Gastrocnemius medialis (tissue), 4 donors: ENCODE measurements at regions not wholly inside any gene's neighbourhood (a gene's known extent, or its start where the extent isn't known, plus 50 kb on each side); places are given as distances from the start of the nearest gene placed in this dataset.

Experiments used
- ATAC-seq, 2 donors: fragments of 150-250 bp; one replicate each; pipeline ENCODE4 v1.9.1; 2016
- DNase-seq, 2 donors: peaks; one replicate each; pipeline ENCODE4 v3.0.0-alpha.2; 2019
- H3K27ac ChIP-seq, 4 donors: fragments of 200-600 bp; sonication (generic); 1 replicate in 1 of 4; 2 replicates in 3 of 4; pipeline ENCODE4 v1.5.1; 2016 to 2018; ENCODE audit warnings: mild to moderate bottlenecking in 2 of 4, moderate library complexity in 1 of 4
- H3K27me3 ChIP-seq, 3 donors: fragments of 200-600 bp; sonication (generic) in 2 of 3; 1 replicate in 1 of 3; 2 replicates in 2 of 3; pipeline versions ENCODE4 v1.5.1 to v1.6.0; 2016 to 2019; ENCODE audit warnings: mild to moderate bottlenecking in 1 of 3, moderate library complexity in 1 of 3
- H3K36me3 ChIP-seq, 2 donors: fragments of 200-600 bp; sonication (generic) in 1 of 2; one replicate each; pipeline ENCODE4 v1.5.1; 2017 to 2018
- H3K4me1 ChIP-seq, 2 donors: fragments of 200-600 bp; sonication (generic) in 1 of 2; one replicate each; pipeline ENCODE4 v1.5.1; 2016 to 2017; ENCODE audit warnings: mild to moderate bottlenecking in 2 of 2
- H3K4me3 ChIP-seq, 4 donors: fragments of 200-600 bp; sonication (generic) in 3 of 4; 1 replicate in 1 of 4; 2 replicates in 3 of 4; pipeline ENCODE4 v1.5.1; 2016 to 2019; ENCODE audit warnings: mild to moderate bottlenecking in 2 of 4
- H3K9me3 ChIP-seq, 3 donors: fragments of 200-600 bp; sonication (generic) in 2 of 3; 1 replicate in 1 of 3; 2 replicates in 2 of 3; pipeline ENCODE4 v1.5.1; 2016 to 2019
- POLR2A ChIP-seq, 2 donors: fragments of 450-650 bp; IDR thresholded peaks; one replicate each; pipeline ENCODE4 v1.6.1; 2017; ENCODE audit warnings: antibody characterized with exemption in 2 of 2, mild to moderate bottlenecking in 2 of 2, moderate library complexity in 2 of 2
- in situ Hi-C, 4 donors: fragments of 200-750 bp; cut with MboI; loops; one replicate each; pipeline versions ENCODE4 v1.15.0 to v1.8.0; 2017; ENCODE audit warnings: low sequenced_read_pairs in 4 of 4
- intact Hi-C: fragments of 100-400 bp; cut with DNase I; formaldehyde crosslinking; loops from one replicate; pipeline ENCODE4 v1.15.1; 2023; ENCODE audit warnings: low total_unique reads
- TF ChIP-seq, protein P1 (sequence below), 5 experiments: fragments of 450-650 bp in 3 of 5; fragments of 200-600 bp in 2 of 5; sonication (generic) in 2 of 5; IDR thresholded peaks in 4 of 5; conservative IDR thresholded peaks in 1 of 5; 1 replicate in 4 of 5; 2 replicates in 1 of 5; pipeline ENCODE4 v1.5.1; 2016 to 2019; ENCODE audit warnings: antibody characterized with exemption in 5 of 5, mild to moderate bottlenecking in 3 of 5, moderate library complexity in 3 of 5

DNA sequence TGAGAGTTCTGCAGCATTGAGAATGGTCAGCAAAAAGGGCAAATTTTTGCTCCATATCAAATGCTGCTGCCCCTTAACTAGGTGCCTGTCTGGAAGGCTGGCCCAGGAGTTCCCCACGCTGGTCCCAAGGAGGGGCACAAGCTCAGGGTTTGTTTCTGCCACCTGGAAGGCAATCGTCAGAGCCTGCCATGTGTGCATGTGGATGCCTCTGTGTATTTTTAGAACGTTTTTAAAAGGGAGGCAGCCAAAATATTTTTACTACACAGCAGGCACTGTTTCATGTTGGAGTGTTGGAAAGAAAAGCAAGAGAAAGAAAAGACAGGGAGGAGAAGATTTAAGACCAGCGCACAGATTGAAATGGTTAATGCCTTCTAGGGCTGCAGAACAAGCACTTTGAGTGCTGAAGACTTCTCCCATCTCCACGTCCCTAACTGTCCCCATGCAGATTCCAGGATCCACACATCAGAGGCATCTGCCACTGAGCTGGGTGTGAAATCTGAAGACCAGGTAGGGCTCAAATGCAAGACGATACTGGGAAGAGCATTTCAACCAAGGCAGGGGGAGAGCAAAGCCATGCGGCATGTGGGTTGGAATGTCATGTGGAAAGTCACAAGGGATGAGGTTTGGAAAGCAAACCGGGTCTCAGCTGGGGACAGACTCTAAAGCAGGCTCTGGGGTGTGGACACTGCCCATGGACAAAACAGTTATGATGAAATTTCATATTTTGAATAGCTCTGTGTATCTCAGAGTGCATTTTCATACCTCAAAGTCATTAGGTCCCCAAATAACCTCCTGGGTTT, 557.2 kb downstream of the BCL11B start:
- Histone ChIP-seq H3K27me3 (no peaks in the 10 kb centered on the region), H3K36me3 (no peaks in the 10 kb centered on the region), H3K4me3 (no peak overlapping the region), H3K9me3 (no peaks in the 10 kb centered on the region), H3K4me1 (peaks cover 11 to 12% of the 10 kb centered on the region in 2 donors), H3K27ac (peak overlapping the region in 2 of 4 donors; percentile 14 to 55)
- ATAC-seq = peak; percentile 62 to 74
- intact Hi-C loops (loop anchor here (5.0 kb wide), 1 partner anchor 37 kb away; no protein-coding TSS in a partner anchor), in situ Hi-C loops (no loop called here)
- TF ChIP-seq POLR2A (IDR thresholded peaks at IDR 0.05) = no peak
- TF ChIP-seq, protein P1, sequence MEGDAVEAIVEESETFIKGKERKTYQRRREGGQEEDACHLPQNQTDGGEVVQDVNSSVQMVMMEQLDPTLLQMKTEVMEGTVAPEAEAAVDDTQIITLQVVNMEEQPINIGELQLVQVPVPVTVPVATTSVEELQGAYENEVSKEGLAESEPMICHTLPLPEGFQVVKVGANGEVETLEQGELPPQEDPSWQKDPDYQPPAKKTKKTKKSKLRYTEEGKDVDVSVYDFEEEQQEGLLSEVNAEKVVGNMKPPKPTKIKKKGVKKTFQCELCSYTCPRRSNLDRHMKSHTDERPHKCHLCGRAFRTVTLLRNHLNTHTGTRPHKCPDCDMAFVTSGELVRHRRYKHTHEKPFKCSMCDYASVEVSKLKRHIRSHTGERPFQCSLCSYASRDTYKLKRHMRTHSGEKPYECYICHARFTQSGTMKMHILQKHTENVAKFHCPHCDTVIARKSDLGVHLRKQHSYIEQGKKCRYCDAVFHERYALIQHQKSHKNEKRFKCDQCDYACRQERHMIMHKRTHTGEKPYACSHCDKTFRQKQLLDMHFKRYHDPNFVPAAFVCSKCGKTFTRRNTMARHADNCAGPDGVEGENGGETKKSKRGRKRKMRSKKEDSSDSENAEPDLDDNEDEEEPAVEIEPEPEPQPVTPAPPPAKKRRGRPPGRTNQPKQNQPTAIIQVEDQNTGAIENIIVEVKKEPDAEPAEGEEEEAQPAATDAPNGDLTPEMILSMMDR (IDR thresholded peaks at IDR 0.05 in 4 of 5, conservative IDR thresholded peaks at IDR 0.05 in 1 of 5) = no peak
- peak in 1 of 2 donors; percentile 33 for DNase-seq

DNA sequence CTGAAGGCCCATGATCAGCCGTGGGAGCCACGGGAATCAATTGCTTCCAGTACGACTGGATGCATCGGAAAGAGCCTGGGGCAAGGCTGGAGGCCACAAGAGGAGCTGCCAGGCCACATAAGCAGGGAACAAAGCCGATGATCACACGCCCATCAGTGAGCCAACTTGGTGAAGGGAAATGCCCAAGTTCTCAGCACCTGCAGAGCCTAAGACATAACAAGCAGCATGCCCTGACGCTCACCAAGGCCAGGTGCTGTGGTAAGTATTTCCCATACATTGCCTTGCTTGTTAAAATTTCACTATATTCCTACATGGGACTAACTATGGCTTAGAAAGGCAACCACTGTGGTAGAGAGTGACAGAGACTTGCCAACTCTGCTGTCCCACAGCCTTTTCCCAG, 555.9 kb downstream of the BCL11B start:
- ATAC-seq (no peak), DNase-seq (no peak)
- Histone ChIP-seq H3K4me3 (no peak overlapping the region), H3K27me3 (no peaks in the 10 kb centered on the region), H3K9me3 (no peaks in the 10 kb centered on the region), H3K36me3 (no peaks in the 10 kb centered on the region), H3K4me1 (peaks cover 11 to 12% of the 10 kb centered on the region in 2 donors), H3K27ac (no peak overlapping the region)
- in situ Hi-C loops = no loop called here
- TF ChIP-seq, protein P1 (IDR thresholded peaks at IDR 0.05 in 4 of 5, conservative IDR thresholded peaks at IDR 0.05 in 1 of 5) = no peak
- TF ChIP-seq POLR2A (IDR thresholded peaks at IDR 0.05) = no peak
- intact Hi-C loops = loop anchor here (5.0 kb wide), 1 partner anchor 36 kb away; no protein-coding TSS in a partner anchor

DNA sequence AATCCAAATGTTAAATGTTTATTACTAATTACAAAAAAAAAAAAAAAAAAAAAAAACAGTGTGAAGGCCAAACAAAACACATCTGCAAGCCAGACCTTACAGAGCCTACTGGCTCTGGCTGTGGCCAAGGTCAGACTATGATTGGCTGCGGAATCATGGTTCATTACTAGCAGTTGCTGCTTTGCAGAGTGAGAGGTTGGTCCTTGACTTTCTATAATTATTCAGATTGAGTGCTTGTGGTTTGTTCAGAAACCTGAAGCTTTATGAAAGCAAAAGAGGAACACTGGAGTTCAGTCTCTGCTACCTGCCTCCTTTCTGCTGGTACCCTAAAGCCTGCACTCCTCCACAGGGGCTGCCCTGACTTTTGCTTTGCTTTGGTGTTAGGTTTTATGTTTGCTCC, 550.9 kb downstream of the BCL11B start:
- intact Hi-C loops = no loop called here

DNA sequence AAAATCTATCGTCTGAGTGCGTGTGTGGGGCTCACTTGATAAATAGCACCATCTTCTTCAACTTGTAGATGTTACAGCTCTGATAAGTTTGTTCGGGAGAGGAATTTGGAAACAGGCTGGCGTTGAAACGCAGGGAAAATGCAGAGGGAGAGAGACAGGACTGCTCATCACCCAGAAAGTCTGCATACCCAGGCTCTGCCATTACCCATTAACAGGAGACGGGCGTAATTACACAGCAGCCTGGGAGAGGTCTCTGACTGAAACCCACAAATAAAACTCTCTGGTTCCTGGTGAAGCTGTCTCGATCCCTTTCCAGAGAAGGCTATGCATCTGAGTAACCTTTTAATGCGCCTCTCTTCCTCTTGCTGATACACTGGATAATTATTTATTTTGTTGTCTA, 547.3 kb downstream of the BCL11B start:
- Histone ChIP-seq H3K4me1 (no peaks in the 10 kb centered on the region), H3K27ac (no peak overlapping the region), H3K27me3 (no peaks in the 10 kb centered on the region), H3K36me3 (no peaks in the 10 kb centered on the region), H3K4me3 (no peak overlapping the region), H3K9me3 (no peaks in the 10 kb centered on the region)
- no peak for DNase-seq
- in situ Hi-C loops (no loop called here), intact Hi-C loops (no loop called here)
- no peak for TF ChIP-seq POLR2A (IDR thresholded peaks at IDR 0.05)
- TF ChIP-seq, protein P1 (IDR thresholded peaks at IDR 0.05 in 4 of 5, conservative IDR thresholded peaks at IDR 0.05 in 1 of 5) = no peak
- no peak for ATAC-seq

More for the DNA sequence above, 550.9 kb downstream of the BCL11B start:
- Histone ChIP-seq H3K9me3 (no peaks in the 10 kb centered on the region), H3K27me3 (no peaks in the 10 kb centered on the region), H3K36me3 (no peaks in the 10 kb centered on the region), H3K4me1 (no peaks in the 10 kb centered on the region), H3K4me3 (no peak overlapping the region), H3K27ac (no peak overlapping the region)
- no peak for TF ChIP-seq POLR2A (IDR thresholded peaks at IDR 0.05)
- TF ChIP-seq, protein P1 (IDR thresholded peaks at IDR 0.05 in 4 of 5, conservative IDR thresholded peaks at IDR 0.05 in 1 of 5) = no peak
- ATAC-seq (no peak), DNase-seq (no peak)
- in situ Hi-C loops = no loop called here
